Panc1 (cell line): ENCODE measurements at regions not wholly inside any gene's neighbourhood (a gene's known extent, or its start where the extent isn't known, plus 50 kb on each side); places are given as distances from the start of the nearest gene placed in this dataset.

Experiments used
- ATAC-seq: fragments of 200-7000 bp; cut with Tn5 transposase; 2 replicates; pipeline ENCODE4 v1.9.1; 2020; ENCODE audit warnings: mild to moderate bottlenecking, moderate library complexity
- BruUV-seq: library from RNA; stranded (reverse); fragments of 400-500 nt; replicated peaks from 2 replicates; lab custom pipeline; 2021; lab: Mats Ljungman, UMichigan
- CTCF ChIA-PET: fragments of 300-600 bp; sonication (Branson Sonifier 250); formaldehyde crosslinking; loops from one replicate; lab custom pipeline; 2022; ENCODE audit warnings: antibody characterized with exemption; lab: Charles Lee
- POLR2A ChIA-PET: fragments of 300-600 bp; sonication (Branson Sonifier 250); formaldehyde crosslinking; loops from one replicate; lab custom pipeline; 2022; ENCODE audit warnings: antibody characterized with exemption; lab: Charles Lee
- DNase-seq: peaks from one replicate; pipeline ENCODE4 v3.0.0-alpha.2; 2010; ENCODE audit warnings: low read depth, low spot score
- H3K27ac ChIP-seq: 2 replicates; pipeline ENCODE4 v1.5.1; 2011; ENCODE audit warnings: mild to moderate bottlenecking, low read length, inconsistent platforms
- H3K27me3 ChIP-seq: fragments of 200-500 bp; sonication (Bioruptor generic); 2 replicates; pipeline ENCODE4 v1.6.0; 2014; ENCODE audit warnings: low read length, inconsistent platforms; ENCODE audit not compliant: control insufficient read depth, insufficient read depth
- H3K36me3 ChIP-seq: fragments of 200-500 bp; sonication (Bioruptor generic); 2 replicates; pipeline ENCODE4 v1.5.1; 2014; ENCODE audit warnings: inconsistent platforms, mild to moderate bottlenecking, low read length, moderate library complexity; ENCODE audit not compliant: control insufficient read depth, insufficient read depth
- H3K4me1 ChIP-seq: 2 replicates; pipeline ENCODE4 v1.5.1; 2011; ENCODE audit warnings: inconsistent platforms, mild to moderate bottlenecking, low read length, moderate library complexity; ENCODE audit not compliant: control insufficient read depth, insufficient read depth
- H3K4me3 ChIP-seq, 2 experiments: 2 replicates each; pipeline ENCODE4 v1.5.1; 2011 to 2012; ENCODE audit warnings: low read depth in 2 of 2, low read length in 2 of 2, mild to moderate bottlenecking in 2 of 2, inconsistent platforms in 1 of 2, moderate library complexity in 1 of 2
- H3K9me3 ChIP-seq: fragments of 200-500 bp; sonication (Bioruptor generic); 2 replicates; pipeline ENCODE4 v1.5.1; 2014; ENCODE audit warnings: low read depth, mild to moderate bottlenecking, inconsistent platforms, low read length, moderate library complexity; ENCODE audit not compliant: control insufficient read depth, insufficient read depth
- POLR2AphosphoS5 ChIP-seq: IDR thresholded peaks from 2 replicates; pipeline ENCODE4 v1.6.1; 2012; ENCODE audit warnings: mild to moderate bottlenecking, low read depth, low read length, moderate library complexity
- SIN3A ChIP-seq: IDR thresholded peaks from 2 replicates; pipeline ENCODE4 v1.6.1; 2012; ENCODE audit warnings: low read depth, mild to moderate bottlenecking, low read length, moderate library complexity, borderline replicate concordance; ENCODE audit not compliant: insufficient read depth
- TCF7L2 ChIP-seq: IDR thresholded peaks from 2 replicates; pipeline ENCODE4 v1.6.1; 2011; ENCODE audit warnings: mild to moderate bottlenecking, low read depth, low read length, inconsistent platforms
- in situ Hi-C: cut with HindIII; loops from 2 replicates; pipeline ENCODE4 v1.10.0; 2016; ENCODE audit warnings: low sequenced_read_pairs, low pct_unique_long_range_greater_than_20kb
- intact Hi-C: fragments of 100-400 bp; cut with micrococcal nuclease; formaldehyde crosslinking; loops from one replicate; pipeline ENCODE4 v1.10.0; 2022; ENCODE audit not compliant: unreplicated experiment
- TF ChIP-seq, protein P1 (sequence below): fragments of 450-650 bp; IDR thresholded peaks from 2 replicates; pipeline ENCODE4 v1.5.1; 2017; ENCODE audit warnings: mild to moderate bottlenecking
- TF ChIP-seq, protein P2 (sequence below), 2 experiments: IDR thresholded peaks; 2 replicates each; pipeline ENCODE4 v1.6.1; 2011 to 2012; ENCODE audit warnings: low read depth in 2 of 2, control low read depth in 1 of 2, low read length in 1 of 2, mild to moderate bottlenecking in 1 of 2, moderate library complexity in 1 of 2; ENCODE audit not compliant: insufficient read depth in 1 of 2

GRCh38 chr7:52659178-52659577 lies 376.3 kb upstream of the POM121L12 start:
- Histone ChIP-seq H3K9me3 (no peaks in the 10 kb centered on the region), H3K4me3 (no peak overlapping the region), H3K27ac (no peak overlapping the region), H3K27me3 (no peaks in the 10 kb centered on the region), H3K4me1 (no peaks in the 10 kb centered on the region), H3K36me3 (no peaks in the 10 kb centered on the region)
- no peak for DNase-seq
- intact Hi-C loops (no loop called here), in situ Hi-C loops (no loop called here)
- TF ChIP-seq, protein P1, sequence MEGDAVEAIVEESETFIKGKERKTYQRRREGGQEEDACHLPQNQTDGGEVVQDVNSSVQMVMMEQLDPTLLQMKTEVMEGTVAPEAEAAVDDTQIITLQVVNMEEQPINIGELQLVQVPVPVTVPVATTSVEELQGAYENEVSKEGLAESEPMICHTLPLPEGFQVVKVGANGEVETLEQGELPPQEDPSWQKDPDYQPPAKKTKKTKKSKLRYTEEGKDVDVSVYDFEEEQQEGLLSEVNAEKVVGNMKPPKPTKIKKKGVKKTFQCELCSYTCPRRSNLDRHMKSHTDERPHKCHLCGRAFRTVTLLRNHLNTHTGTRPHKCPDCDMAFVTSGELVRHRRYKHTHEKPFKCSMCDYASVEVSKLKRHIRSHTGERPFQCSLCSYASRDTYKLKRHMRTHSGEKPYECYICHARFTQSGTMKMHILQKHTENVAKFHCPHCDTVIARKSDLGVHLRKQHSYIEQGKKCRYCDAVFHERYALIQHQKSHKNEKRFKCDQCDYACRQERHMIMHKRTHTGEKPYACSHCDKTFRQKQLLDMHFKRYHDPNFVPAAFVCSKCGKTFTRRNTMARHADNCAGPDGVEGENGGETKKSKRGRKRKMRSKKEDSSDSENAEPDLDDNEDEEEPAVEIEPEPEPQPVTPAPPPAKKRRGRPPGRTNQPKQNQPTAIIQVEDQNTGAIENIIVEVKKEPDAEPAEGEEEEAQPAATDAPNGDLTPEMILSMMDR = no peak
- TF ChIP-seq SIN3A (no peak), POLR2AphosphoS5 (no peak), TCF7L2 (no peak)
- TF ChIP-seq, protein P2, sequence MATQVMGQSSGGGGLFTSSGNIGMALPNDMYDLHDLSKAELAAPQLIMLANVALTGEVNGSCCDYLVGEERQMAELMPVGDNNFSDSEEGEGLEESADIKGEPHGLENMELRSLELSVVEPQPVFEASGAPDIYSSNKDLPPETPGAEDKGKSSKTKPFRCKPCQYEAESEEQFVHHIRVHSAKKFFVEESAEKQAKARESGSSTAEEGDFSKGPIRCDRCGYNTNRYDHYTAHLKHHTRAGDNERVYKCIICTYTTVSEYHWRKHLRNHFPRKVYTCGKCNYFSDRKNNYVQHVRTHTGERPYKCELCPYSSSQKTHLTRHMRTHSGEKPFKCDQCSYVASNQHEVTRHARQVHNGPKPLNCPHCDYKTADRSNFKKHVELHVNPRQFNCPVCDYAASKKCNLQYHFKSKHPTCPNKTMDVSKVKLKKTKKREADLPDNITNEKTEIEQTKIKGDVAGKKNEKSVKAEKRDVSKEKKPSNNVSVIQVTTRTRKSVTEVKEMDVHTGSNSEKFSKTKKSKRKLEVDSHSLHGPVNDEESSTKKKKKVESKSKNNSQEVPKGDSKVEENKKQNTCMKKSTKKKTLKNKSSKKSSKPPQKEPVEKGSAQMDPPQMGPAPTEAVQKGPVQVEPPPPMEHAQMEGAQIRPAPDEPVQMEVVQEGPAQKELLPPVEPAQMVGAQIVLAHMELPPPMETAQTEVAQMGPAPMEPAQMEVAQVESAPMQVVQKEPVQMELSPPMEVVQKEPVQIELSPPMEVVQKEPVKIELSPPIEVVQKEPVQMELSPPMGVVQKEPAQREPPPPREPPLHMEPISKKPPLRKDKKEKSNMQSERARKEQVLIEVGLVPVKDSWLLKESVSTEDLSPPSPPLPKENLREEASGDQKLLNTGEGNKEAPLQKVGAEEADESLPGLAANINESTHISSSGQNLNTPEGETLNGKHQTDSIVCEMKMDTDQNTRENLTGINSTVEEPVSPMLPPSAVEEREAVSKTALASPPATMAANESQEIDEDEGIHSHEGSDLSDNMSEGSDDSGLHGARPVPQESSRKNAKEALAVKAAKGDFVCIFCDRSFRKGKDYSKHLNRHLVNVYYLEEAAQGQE (IDR thresholded peaks at IDR 0.05; ENCODE audit: insufficient read depth in 1 of 2, low read depth in 2 of 2, low read length in 1 of 2) = no peak
- ChIA-PET CTCF (no interaction called here), POLR2A (no interaction called here)
- no TSS peak for BruUV-seq
- ATAC-seq = no peak

DNA sequence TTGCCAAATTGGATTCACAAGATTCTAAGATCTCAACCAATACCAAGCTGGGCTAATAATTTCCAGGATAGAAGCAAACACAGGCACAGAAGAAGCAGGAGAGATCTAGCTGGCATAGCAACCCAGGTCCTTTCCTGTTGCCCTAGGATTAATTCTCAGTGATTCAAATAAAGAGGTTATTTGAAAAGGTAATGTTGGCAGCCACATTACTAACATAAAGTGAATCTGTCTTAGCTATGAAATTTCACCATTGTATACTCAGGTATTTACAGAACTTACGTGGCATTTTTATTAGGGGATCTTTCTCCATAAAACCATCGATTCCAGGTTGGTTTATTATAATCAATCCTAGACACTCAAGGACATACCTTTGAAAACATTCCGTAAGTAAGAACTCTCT lies 379.3 kb upstream of the POM121L12 start:
- H3K4me1 ChIP-seq = no peaks in the 10 kb centered on the region
- no peaks in the 10 kb centered on the region for H3K27me3 ChIP-seq
- H3K9me3 ChIP-seq = no peaks in the 10 kb centered on the region
- no peak overlapping the region for H3K27ac ChIP-seq
- DNase-seq = no peak
- intact Hi-C loops = no loop called here
- H3K36me3 ChIP-seq = no peaks in the 10 kb centered on the region
- ChIA-PET CTCF (no interaction called here), POLR2A (no interaction called here)
- no peak overlapping the region for H3K4me3 ChIP-seq
- no TSS peak for BruUV-seq
- TF ChIP-seq, protein P2 (IDR thresholded peaks at IDR 0.05; ENCODE audit: insufficient read depth in 1 of 2, low read depth in 2 of 2, low read length in 1 of 2) = no peak
- TF ChIP-seq SIN3A = no peak
- TF ChIP-seq, protein P1 = no peak
- TF ChIP-seq POLR2AphosphoS5 = no peak
- no peak for ATAC-seq
- in situ Hi-C loops = no loop called here
